HG02798 (cell line): ENCODE measurements at regions not wholly inside any gene's neighbourhood (a gene's known extent, or its start where the extent isn't known, plus 50 kb on each side); places are given as distances from the start of the nearest gene placed in this dataset.

Source experiments
- ATAC-seq: cut with Tn5 transposase; IDR thresholded peaks from one replicate; pipeline ENCODE4 v1.9.1; 2021; ENCODE audit warnings: mild to moderate bottlenecking; ENCODE audit not compliant: unreplicated experiment, poor library complexity

DNA sequence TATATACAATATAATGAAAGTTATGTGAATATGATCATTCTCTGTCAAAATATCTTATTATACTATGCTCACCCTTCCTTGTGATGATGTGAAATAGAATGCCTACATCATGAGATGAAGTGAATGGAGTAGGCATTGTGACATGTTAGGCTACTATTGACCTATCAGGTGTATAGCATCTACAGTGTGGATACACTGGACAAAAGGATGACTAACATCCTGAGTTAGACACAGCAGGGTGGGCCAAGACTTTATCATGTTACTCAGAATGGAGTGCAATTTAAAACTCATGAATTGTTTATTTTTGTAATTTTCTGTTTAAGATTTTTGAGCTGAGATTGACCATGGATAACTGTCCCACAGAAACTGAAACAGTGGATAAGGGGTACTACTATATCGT is 53.4 kb upstream of the NAV3 start:
- ATAC-seq, result no peak

- ATAC-seq, result no peak
These were observed 55.9 kb upstream of the NAV3 start for GRCh38 chr12:77774761-77775160.

DNA sequence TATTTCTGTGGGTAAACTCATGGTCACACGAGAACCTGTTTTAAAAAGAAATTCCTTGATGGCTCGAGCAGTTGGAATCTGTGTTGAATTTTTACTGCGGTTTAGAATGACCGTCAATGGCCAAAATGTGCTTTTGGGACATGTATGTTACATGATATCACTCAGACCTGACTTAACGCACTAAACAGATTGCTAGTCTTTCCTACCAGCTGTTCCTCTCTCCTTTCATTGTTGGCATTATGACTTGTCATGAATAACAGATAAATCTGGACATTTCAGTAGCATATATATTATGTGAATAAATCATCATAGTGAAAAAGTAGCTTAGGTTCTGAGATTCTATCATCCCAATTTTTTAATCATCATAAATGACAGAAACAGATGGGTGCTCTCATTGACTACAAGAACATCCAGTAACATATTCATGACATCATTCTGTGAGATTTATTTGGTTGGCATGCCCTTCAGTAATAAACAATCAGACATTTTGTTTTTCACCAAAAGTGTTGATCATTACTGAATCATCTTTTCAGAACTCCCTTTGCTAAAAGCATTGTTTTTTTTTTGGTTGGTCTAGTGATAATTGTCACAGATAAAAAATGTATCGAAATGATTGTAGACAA is 57.9 kb upstream of the NAV3 start:
- ATAC-seq, result no peak

- no peak for ATAC-seq
These were observed 62.1 kb upstream of the NAV3 start for GRCh38 chr12:77768558-77768957.

- no peak for ATAC-seq
These were observed 62.8 kb upstream of the NAV3 start for GRCh38 chr12:77767756-77768343.

DNA sequence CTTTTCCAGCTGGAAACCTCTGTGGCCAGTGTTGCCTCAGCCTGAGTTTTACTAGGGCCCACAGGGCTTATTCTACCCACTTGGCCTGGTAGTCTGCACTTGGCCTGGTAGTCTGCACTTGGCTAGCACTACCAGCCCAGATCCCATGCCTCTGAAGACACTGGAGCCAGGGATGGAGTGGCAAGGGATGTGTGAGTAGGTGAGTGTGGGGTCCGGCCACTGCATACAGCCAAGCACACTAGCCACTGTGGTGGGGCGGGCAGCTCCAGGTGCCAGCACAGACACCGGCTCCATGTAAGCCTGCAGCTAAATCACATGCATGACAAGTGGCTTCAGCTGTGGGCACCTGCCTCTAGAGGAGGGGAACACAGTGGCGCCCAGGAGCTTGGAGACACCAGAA is 63.4 kb upstream of the NAV3 start:
- ATAC-seq, result no peak

GRCh38 chr12:77766224-77766623 is 64.5 kb upstream of the NAV3 start:
- ATAC-seq, result no peak

- no peak for ATAC-seq
These were observed 69.4 kb upstream of the NAV3 start for GRCh38 chr12:77761286-77761685.

- no peak for ATAC-seq
These were observed 70.2 kb upstream of the NAV3 start for GRCh38 chr12:77760271-77761025.

GRCh38 chr12:77754086-77754485 is 76.6 kb upstream of the NAV3 start:
- ATAC-seq, result no peak

DNA sequence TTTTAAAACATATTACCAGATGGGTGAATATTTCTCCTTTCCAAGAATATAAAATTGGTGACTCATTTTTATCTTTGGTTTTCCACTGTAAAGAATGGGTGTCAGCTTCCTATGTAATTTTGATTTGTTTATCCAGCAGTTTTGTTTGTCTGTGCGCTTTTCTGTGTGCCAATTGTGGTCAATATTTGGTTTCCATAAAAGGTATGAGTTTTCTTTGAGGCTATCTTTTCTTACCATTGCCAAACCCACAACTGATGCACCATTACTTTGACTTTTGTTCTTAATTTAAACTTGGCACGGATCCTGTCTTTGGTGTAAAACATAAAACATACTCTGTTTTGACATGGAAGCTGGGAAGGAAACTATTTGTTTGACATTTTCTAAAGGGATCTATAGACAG is 78.8 kb upstream of the NAV3 start:
- no peak for ATAC-seq

GRCh38 chr12:77746096-77746495 is 84.6 kb upstream of the NAV3 start:
- ATAC-seq, result peak; percentile 100

- no peak for ATAC-seq
These were observed 85.1 kb upstream of the NAV3 start for GRCh38 chr12:77745624-77746023.

GRCh38 chr12:77742631-77743030 is 88.1 kb upstream of the NAV3 start:
- no peak for ATAC-seq

DNA sequence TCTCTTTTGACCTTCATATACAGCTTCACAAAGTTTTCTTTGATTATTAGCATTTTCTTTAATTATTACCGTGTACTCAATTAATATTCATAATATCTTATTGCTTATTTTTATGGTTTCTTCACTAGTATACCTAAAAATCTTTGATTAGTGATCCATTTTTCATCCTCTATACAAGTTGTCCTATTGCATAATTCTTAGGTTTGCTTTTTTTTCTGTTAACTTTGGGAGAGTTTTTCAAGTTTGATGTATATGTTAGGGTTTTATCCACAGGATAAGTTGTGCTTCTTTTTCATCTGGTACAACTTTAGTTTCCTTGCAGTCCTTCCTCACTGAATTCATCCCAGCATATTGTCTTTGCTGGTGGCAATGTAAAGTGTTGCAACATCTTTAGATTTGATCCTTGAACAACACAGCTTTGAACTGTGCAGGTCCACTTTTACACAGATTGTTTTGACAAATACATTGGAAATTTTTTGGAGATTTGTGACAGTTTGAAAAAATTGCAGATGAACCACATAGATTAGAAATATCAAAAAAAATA is 88.6 kb upstream of the NAV3 start:
- ATAC-seq, result no peak

- no peak for ATAC-seq
These were observed 94.3 kb upstream of the NAV3 start for GRCh38 chr12:77736219-77736965.

- no peak for ATAC-seq
These were observed 96.3 kb upstream of the NAV3 start for GRCh38 chr12:77734214-77734883.

- no peak for ATAC-seq
These were observed 102.7 kb upstream of the NAV3 start for GRCh38 chr12:77728018-77728417.

DNA sequence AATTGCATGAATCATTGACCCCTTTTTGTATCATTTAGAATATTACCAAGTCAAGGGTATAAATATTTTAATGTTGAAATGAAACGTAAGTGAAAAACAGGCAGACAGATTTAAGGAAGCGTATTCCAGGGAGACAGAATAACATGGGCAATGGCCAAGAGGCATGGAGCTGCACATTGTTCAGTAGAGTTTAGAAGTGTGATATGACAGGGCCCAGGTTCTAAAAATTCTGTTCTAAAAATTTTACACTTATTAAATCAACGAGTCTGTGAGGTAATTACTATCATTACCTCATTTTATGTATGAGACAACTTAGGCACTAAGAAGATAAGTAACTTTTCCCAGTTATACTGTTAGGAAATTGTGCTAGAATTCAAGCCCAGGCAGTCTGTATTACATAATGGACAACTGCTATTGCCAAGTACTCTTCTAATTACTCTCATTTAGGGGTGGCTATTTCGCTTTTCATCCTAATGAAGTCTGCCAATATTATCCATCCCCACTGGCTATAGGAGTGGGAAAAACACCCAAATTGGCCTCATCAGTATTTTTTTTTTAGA is 103.2 kb upstream of the NAV3 start:
- no peak for ATAC-seq

GRCh38 chr12:77725611-77726010 is 105.1 kb upstream of the NAV3 start:
- no peak for ATAC-seq
